WTC11 (cell line): ENCODE measurements at regions not wholly inside any gene's neighbourhood (a gene's known extent, or its start where the extent isn't known, plus 50 kb on each side); places are given as distances from the start of the nearest gene placed in this dataset.

Experiments
- ATF6 ChIP-seq: sonication (generic); formaldehyde crosslinking; IDR thresholded peaks from 2 replicates; pipeline ENCODE4 v1.8.1; 2023; ENCODE audit warnings: mild to moderate bottlenecking, missing genetic modification reagents
- CDX4 ChIP-seq: fragments of 250-450 bp; sonication (Bioruptor Pico); IDR thresholded peaks from 2 replicates; pipeline ENCODE4 v1.9.0; 2021; ENCODE audit warnings: moderate library complexity, mild to moderate bottlenecking, inconsistent platforms, borderline replicate concordance
- CREB1 ChIP-seq: sonication (generic); formaldehyde crosslinking; IDR thresholded peaks from 2 replicates; pipeline ENCODE4 v1.8.0; 2023; ENCODE audit warnings: mild to moderate bottlenecking, missing genetic modification reagents
- CTCF ChIP-seq: fragments of 200-600 bp; IDR thresholded peaks from 2 replicates; pipeline ENCODE4 v1.8.0; 2022; ENCODE audit warnings: antibody characterized with exemption
- ELF4 ChIP-seq: sonication (generic); formaldehyde crosslinking; IDR thresholded peaks from 2 replicates; pipeline ENCODE4 v1.8.1; 2022; ENCODE audit warnings: low read depth, mild to moderate bottlenecking, moderate library complexity, missing genetic modification reagents
- EMX1 ChIP-seq: fragments of 250-450 bp; sonication (Bioruptor Pico); IDR thresholded peaks from 2 replicates; pipeline ENCODE4 v1.8.0; 2021; ENCODE audit warnings: mild to moderate bottlenecking
- GABPB1 ChIP-seq: sonication (generic); formaldehyde crosslinking; IDR thresholded peaks from 2 replicates; pipeline ENCODE4 v1.8.1; 2023; ENCODE audit warnings: mild to moderate bottlenecking, missing genetic modification reagents
- NR2C2 ChIP-seq: sonication (generic); formaldehyde crosslinking; IDR thresholded peaks from 2 replicates; pipeline ENCODE4 v1.8.0; 2022; ENCODE audit warnings: mild to moderate bottlenecking, missing genetic modification reagents
- NR3C1 ChIP-seq: sonication (generic); formaldehyde crosslinking; conservative IDR thresholded peaks from 2 replicates; pipeline ENCODE4 v1.8.1; 2023; ENCODE audit warnings: low read depth, mild to moderate bottlenecking, missing genetic modification reagents
- PRDM15 ChIP-seq: sonication (generic); formaldehyde crosslinking; IDR thresholded peaks from 2 replicates; pipeline ENCODE4 v1.8.0; 2022; ENCODE audit warnings: missing genetic modification reagents
- RELA ChIP-seq: sonication (generic); formaldehyde crosslinking; IDR thresholded peaks from 2 replicates; pipeline ENCODE4 v1.8.1; 2022; ENCODE audit warnings: missing genetic modification reagents, mild to moderate bottlenecking, borderline replicate concordance
- SMAD4 ChIP-seq: sonication (generic); formaldehyde crosslinking; IDR thresholded peaks from 2 replicates; pipeline ENCODE4 v1.8.0; 2022; ENCODE audit warnings: mild to moderate bottlenecking, missing genetic modification reagents
- USF2 ChIP-seq: sonication (generic); formaldehyde crosslinking; IDR thresholded peaks from 2 replicates; pipeline ENCODE4 v1.8.1; 2023; ENCODE audit warnings: mild to moderate bottlenecking, missing genetic modification reagents, moderate library complexity
- ZNF416 ChIP-seq: fragments of 250-450 bp; sonication (Bioruptor Pico); IDR thresholded peaks from 2 replicates; pipeline ENCODE4 v1.9.0; 2021; ENCODE audit warnings: mild to moderate bottlenecking, inconsistent platforms

- TF ChIP-seq CTCF (no peak), CDX4 (CRISPR knock-in tag) (no peak), RELA (CRISPR knock-in tag) (no peak), ELF4 (CRISPR knock-in tag) (no peak), CREB1 (no peak), SMAD4 (CRISPR knock-in tag) (no peak), NR2C2 (CRISPR knock-in tag) (no peak), GABPB1 (CRISPR knock-in tag) (no peak), ZNF416 (CRISPR knock-in tag) (no peak), PRDM15 (CRISPR knock-in tag) (no peak), ATF6 (CRISPR knock-in tag) (no peak), USF2 (CRISPR knock-in tag) (no peak), NR3C1 (CRISPR knock-in tag) (no peak), EMX1 (CRISPR knock-in tag) (no peak)
Measured at GRCh38 chr20:24096864-24097450, 108.4 kb upstream of the GGTLC1 start.
